ENCODE measurements at regions not wholly inside any gene's neighbourhood (a gene's known extent, or its start where the extent isn't known, plus 50 kb on each side); places are given as distances from the start of the nearest gene placed in this dataset.

GRCh38 chr4:34771632-34772031 lies 1472.7 kb downstream of the ARAP2 start:
- Histone ChIP-seq H3K4me3 (replicated peaks; ENCODE audit: low read depth, low read length) (no peak overlapping the region), H3K27me3 (replicated peaks; ENCODE audit: control insufficient read depth, insufficient read depth, low read length) (no peaks in the 10 kb centered on the region), H3K36me3 (ENCODE audit: control insufficient read depth, insufficient read depth, low read length) (no peaks in the 10 kb centered on the region)
- TF ChIP-seq, protein P1, sequence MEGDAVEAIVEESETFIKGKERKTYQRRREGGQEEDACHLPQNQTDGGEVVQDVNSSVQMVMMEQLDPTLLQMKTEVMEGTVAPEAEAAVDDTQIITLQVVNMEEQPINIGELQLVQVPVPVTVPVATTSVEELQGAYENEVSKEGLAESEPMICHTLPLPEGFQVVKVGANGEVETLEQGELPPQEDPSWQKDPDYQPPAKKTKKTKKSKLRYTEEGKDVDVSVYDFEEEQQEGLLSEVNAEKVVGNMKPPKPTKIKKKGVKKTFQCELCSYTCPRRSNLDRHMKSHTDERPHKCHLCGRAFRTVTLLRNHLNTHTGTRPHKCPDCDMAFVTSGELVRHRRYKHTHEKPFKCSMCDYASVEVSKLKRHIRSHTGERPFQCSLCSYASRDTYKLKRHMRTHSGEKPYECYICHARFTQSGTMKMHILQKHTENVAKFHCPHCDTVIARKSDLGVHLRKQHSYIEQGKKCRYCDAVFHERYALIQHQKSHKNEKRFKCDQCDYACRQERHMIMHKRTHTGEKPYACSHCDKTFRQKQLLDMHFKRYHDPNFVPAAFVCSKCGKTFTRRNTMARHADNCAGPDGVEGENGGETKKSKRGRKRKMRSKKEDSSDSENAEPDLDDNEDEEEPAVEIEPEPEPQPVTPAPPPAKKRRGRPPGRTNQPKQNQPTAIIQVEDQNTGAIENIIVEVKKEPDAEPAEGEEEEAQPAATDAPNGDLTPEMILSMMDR (IDR thresholded peaks at IDR 0.05; ENCODE audit: insufficient read depth, low read length, poor library complexity, severe bottlenecking), result no peak
- DNase-seq (ENCODE audit: extremely low read depth, insufficient read length), result no peak

DNA sequence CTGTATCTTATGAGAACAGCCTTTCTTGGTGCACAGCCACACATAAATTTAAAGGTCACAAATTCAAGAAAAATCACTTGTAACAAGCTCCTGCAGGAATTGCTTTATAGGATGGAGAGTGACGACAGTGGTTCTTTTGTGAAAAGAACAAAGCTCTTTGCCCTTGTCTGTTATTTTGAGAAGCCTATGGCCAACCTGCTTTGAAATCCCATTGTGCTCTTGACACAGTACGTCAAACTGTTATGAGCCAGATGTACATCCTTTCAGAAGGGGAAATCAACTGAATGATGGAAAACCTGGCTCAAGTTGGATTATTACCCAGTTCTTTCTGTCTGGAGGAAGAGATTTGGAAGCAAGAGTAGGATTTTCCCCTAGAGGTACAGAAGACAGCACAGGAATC lies 1454.2 kb downstream of the ARAP2 start:
- Histone ChIP-seq H3K27me3 (replicated peaks; ENCODE audit: control insufficient read depth, insufficient read depth, low read length) (no peaks in the 10 kb centered on the region), H3K4me3 (replicated peaks; ENCODE audit: low read depth, low read length) (no peak overlapping the region), H3K36me3 (ENCODE audit: control insufficient read depth, insufficient read depth, low read length) (no peaks in the 10 kb centered on the region)
- no peak for DNase-seq (ENCODE audit: extremely low read depth, insufficient read length)
- TF ChIP-seq, protein P1 (IDR thresholded peaks at IDR 0.05; ENCODE audit: insufficient read depth, low read length, poor library complexity, severe bottlenecking), result no peak

DNA sequence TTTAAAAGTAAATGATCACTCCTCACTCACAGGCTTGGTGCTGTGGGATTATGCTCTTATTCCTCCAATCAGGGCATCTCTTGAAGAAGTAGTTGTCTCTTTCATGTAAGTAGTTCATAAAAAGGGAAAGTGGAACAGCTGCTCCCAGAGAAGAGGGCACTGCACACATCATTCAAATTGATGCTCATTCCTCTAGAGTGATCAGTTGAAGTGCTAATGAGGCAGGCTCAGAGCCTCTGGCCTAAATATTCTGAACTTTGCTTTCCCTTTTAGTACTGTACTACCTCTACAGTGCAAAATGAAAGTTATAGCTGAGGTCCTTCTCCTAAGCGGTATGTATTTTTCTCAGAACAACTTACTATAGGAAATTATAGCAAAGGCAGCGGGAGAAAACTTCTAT lies 1453.1 kb downstream of the ARAP2 start:
- Histone ChIP-seq H3K27me3 (replicated peaks; ENCODE audit: control insufficient read depth, insufficient read depth, low read length) (no peaks in the 10 kb centered on the region), H3K36me3 (ENCODE audit: control insufficient read depth, insufficient read depth, low read length) (no peaks in the 10 kb centered on the region), H3K4me3 (replicated peaks; ENCODE audit: low read depth, low read length) (no peak overlapping the region)
- TF ChIP-seq, protein P1 (IDR thresholded peaks at IDR 0.05; ENCODE audit: insufficient read depth, low read length, poor library complexity, severe bottlenecking), result no peak
- DNase-seq (ENCODE audit: extremely low read depth, insufficient read length), result no peak

DNA sequence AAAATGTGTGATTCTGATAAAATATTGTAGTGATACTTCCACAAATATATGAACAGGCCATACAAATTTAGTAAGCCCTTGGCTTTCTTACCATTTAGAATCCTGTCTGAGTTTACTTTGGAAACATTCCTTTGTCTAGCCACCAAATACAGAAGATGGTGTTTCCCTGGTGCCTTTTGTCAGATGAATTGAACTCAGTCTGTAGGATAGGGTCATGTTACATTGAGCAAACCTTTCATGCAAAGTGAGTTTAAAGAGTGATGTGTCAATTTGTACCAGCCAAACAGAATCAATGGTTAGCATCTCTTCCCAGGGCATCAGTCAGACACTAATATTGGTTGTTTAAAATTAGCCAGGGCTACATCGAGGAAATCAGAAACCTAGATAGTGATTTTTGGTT lies 1443.4 kb downstream of the ARAP2 start:
- TF ChIP-seq, protein P1 (IDR thresholded peaks at IDR 0.05; ENCODE audit: insufficient read depth, low read length, poor library complexity, severe bottlenecking), result no peak
- no peaks in the 10 kb centered on the region for H3K36me3 ChIP-seq (ENCODE audit: control insufficient read depth, insufficient read depth, low read length)
- no peak overlapping the region for H3K4me3 ChIP-seq (replicated peaks; ENCODE audit: low read depth, low read length)
- DNase-seq (ENCODE audit: extremely low read depth, insufficient read length), result no peak
- H3K27me3 ChIP-seq (replicated peaks; ENCODE audit: control insufficient read depth, insufficient read depth, low read length), result no peaks in the 10 kb centered on the region

DNA sequence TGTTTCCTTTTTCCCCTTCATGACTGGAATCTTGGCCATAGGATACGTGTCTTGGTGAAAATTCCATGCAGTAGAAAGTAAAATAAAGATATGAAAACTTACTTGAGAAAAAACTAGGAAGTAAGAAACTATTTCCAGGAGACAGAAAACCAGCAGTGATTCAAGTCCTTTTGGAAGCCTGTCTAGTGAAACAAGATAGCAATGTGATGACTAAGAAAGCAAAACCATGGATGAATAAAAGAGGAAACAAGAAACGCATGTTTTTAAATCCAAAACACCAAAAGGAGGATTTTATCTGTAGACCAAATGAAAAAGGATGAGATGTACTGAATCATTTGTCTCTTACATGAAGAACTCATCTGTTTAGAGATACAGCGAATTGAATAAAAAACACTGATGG lies 1430.0 kb downstream of the ARAP2 start:
- Histone ChIP-seq H3K4me3 (replicated peaks; ENCODE audit: low read depth, low read length) (no peak overlapping the region), H3K27me3 (replicated peaks; ENCODE audit: control insufficient read depth, insufficient read depth, low read length) (no peaks in the 10 kb centered on the region), H3K36me3 (ENCODE audit: control insufficient read depth, insufficient read depth, low read length) (no peaks in the 10 kb centered on the region)
- TF ChIP-seq, protein P1 (IDR thresholded peaks at IDR 0.05; ENCODE audit: insufficient read depth, low read length, poor library complexity, severe bottlenecking), result no peak
- DNase-seq (ENCODE audit: extremely low read depth, insufficient read length), result no peak

DNA sequence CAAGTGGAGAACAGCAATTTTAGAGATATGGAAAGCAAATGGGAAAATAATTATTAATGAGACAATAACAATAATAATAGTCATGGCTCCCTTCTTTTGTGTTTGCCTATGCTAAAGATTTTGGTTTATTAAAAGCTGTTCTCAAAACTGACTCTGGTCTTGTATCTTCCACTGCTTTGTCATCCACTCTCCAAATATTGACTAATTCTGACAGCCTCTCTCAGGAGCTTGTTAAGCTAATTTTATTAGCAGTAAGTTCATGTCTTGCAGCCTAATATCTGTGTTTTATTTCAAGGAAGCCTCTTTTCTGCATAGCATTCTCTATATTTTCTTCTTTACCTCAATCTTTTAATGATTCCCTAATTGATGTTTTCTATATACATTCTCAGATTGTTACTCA lies 1419.8 kb downstream of the ARAP2 start:
- TF ChIP-seq, protein P1 (IDR thresholded peaks at IDR 0.05; ENCODE audit: insufficient read depth, low read length, poor library complexity, severe bottlenecking), result no peak
- DNase-seq (ENCODE audit: extremely low read depth, insufficient read length), result no peak
- Histone ChIP-seq H3K4me3 (replicated peaks; ENCODE audit: low read depth, low read length) (no peak overlapping the region), H3K27me3 (replicated peaks; ENCODE audit: control insufficient read depth, insufficient read depth, low read length) (no peaks in the 10 kb centered on the region), H3K36me3 (ENCODE audit: control insufficient read depth, insufficient read depth, low read length) (no peaks in the 10 kb centered on the region)
